Neural progenitor cell (in vitro differentiated cells): ENCODE measurements at regions not wholly inside any gene's neighbourhood (a gene's known extent, or its start where the extent isn't known, plus 50 kb on each side); places are given as distances from the start of the nearest gene placed in this dataset.

Source experiments
- DNase-seq: peaks from one replicate; pipeline ENCODE4 v3.0.0-alpha.2; 2016; ENCODE audit warnings: low spot score
- H2AFZ ChIP-seq: fragments of 200-600 bp; sonication (generic); replicated peaks from 2 replicates; pipeline ENCODE4 v1.6.1; 2016; ENCODE audit warnings: antibody characterized with exemption
- H3F3A ChIP-seq: fragments of 200-600 bp; sonication (generic); 2 replicates; pipeline ENCODE4 v1.6.1; 2016; ENCODE audit warnings: antibody characterized with exemption, low read depth
- H3K27ac ChIP-seq: fragments of 200-600 bp; sonication (generic); 2 replicates; pipeline ENCODE4 v1.5.1; 2016; ENCODE audit warnings: mild to moderate bottlenecking
- H3K27me3 ChIP-seq: fragments of 200-600 bp; sonication (generic); 2 replicates; pipeline ENCODE4 v1.6.1; 2016; ENCODE audit warnings: mild to moderate bottlenecking, moderate library complexity
- H3K36me3 ChIP-seq: fragments of 200-600 bp; sonication (generic); 2 replicates; pipeline ENCODE4 v1.5.1; 2016
- H3K4me1 ChIP-seq: fragments of 200-600 bp; sonication (generic); 2 replicates; pipeline ENCODE4 v1.6.1; 2016; ENCODE audit warnings: mixed run types
- H3K4me2 ChIP-seq: fragments of 200-600 bp; sonication (generic); 2 replicates; pipeline ENCODE4 v1.6.1; 2016
- H3K4me3 ChIP-seq: fragments of 200-600 bp; sonication (generic); 2 replicates; pipeline ENCODE4 v1.5.1; 2016
- H3K79me2 ChIP-seq: fragments of 200-600 bp; sonication (generic); 2 replicates; pipeline ENCODE4 v1.6.1; 2016; ENCODE audit warnings: low read depth
- H3K9ac ChIP-seq: fragments of 200-600 bp; sonication (generic); 2 replicates; pipeline ENCODE4 v1.6.1; 2016
- H3K9me3 ChIP-seq: fragments of 200-600 bp; sonication (generic); 2 replicates; pipeline ENCODE4 v1.5.1; 2016; ENCODE audit warnings: low read depth
- H4K20me1 ChIP-seq: fragments of 200-600 bp; sonication (generic); 2 replicates; pipeline ENCODE4 v1.6.1; 2016; ENCODE audit warnings: low read depth
- H3K27ac Mint-ChIP-seq: 3 replicates; pipeline ENCODE4 v1.8.0; 2021; ENCODE audit warnings: mixed read lengths
- H3K27me3 Mint-ChIP-seq: 2 replicates; pipeline ENCODE4 v1.8.0; 2022; ENCODE audit warnings: low read depth, mild to moderate bottlenecking, inconsistent platforms, moderate library complexity, mixed read lengths; ENCODE audit not compliant: insufficient read depth
- H3K36me3 Mint-ChIP-seq: 3 replicates; pipeline ENCODE4 v1.8.0; 2021; ENCODE audit warnings: mixed read lengths
- H3K4me1 Mint-ChIP-seq: 3 replicates; pipeline ENCODE4 v1.8.0; 2021; ENCODE audit warnings: mixed read lengths
- H3K4me3 Mint-ChIP-seq: 3 replicates; pipeline ENCODE4 v1.8.0; 2021; ENCODE audit warnings: mild to moderate bottlenecking, moderate library complexity, mixed read lengths
- H3K9me3 Mint-ChIP-seq: 3 replicates; pipeline ENCODE4 v1.8.0; 2020; ENCODE audit warnings: mixed read lengths
- EZH2 ChIP-seq: fragments of 200-600 bp; sonication (generic); IDR thresholded peaks from 2 replicates; pipeline ENCODE4 v1.6.1; 2017; ENCODE audit warnings: antibody characterized with exemption, mild to moderate bottlenecking, moderate library complexity
- EZH2phosphoT487 ChIP-seq: fragments of 200-600 bp; sonication (generic); IDR thresholded peaks from 2 replicates; pipeline ENCODE4 v1.6.1; 2017; ENCODE audit warnings: antibody characterized with exemption
- TF ChIP-seq, protein P1 (sequence below): fragments of 200-600 bp; sonication (generic); IDR thresholded peaks from 2 replicates; pipeline ENCODE4 v1.5.1; 2017; ENCODE audit warnings: antibody characterized with exemption, mild to moderate bottlenecking

DNA sequence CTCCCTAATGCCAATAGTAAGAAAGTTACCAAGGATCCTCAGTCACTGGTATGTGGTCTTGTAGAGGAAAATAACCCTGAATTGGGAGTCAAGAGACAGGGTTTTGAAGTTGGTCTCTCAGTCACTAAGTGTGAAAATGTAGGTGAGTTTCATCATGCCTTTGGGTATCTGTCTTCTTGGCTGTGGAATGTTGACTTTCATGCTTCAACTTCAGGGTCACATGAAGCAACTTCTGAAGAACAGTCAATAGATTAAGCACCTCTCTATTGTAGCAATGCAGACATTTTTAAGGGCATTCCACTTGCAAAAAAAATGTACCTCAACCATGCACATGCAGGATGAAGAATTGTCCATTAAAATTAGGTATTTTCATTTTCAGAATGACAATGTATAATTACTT, 194.6 kb downstream of the CSNK1G3 start:
- H3K4me3 Mint-ChIP-seq: no peak overlapping the region

DNA sequence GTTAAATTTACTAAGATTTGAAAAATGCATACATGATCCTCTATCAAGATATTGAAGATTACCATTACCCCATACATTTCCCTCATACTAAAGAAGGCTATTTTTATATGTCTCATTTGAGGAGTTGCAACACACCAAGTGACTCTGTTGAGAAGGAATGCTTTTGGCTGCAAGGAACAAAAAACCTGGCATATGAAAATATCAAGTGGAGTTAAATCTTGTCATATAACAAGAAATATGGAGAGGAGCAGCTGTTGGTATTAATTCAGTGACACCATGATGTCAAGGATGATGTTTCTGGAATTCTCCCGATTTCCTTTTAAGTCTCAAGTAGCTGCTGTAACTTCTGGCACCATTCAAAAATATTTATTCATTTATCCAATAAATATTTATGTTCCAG, 193.8 kb downstream of the CSNK1G3 start:
- Histone ChIP-seq H3K9me3 (no peaks in the 10 kb centered on the region), H3K79me2 (no peaks in the 10 kb centered on the region), H3K27ac (no peak overlapping the region), H3K9ac (no peak overlapping the region), H3K4me2 (no peak overlapping the region), H4K20me1 (no peaks in the 10 kb centered on the region), H3K27me3 (no peaks in the 10 kb centered on the region), H2AFZ (no peak overlapping the region), H3F3A (no peaks in the 10 kb centered on the region), H3K4me1 (peaks cover 5% of the 10 kb centered on the region), H3K4me3 (no peak overlapping the region), H3K36me3 (no peaks in the 10 kb centered on the region)
- TF ChIP-seq, protein P1, sequence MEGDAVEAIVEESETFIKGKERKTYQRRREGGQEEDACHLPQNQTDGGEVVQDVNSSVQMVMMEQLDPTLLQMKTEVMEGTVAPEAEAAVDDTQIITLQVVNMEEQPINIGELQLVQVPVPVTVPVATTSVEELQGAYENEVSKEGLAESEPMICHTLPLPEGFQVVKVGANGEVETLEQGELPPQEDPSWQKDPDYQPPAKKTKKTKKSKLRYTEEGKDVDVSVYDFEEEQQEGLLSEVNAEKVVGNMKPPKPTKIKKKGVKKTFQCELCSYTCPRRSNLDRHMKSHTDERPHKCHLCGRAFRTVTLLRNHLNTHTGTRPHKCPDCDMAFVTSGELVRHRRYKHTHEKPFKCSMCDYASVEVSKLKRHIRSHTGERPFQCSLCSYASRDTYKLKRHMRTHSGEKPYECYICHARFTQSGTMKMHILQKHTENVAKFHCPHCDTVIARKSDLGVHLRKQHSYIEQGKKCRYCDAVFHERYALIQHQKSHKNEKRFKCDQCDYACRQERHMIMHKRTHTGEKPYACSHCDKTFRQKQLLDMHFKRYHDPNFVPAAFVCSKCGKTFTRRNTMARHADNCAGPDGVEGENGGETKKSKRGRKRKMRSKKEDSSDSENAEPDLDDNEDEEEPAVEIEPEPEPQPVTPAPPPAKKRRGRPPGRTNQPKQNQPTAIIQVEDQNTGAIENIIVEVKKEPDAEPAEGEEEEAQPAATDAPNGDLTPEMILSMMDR: no peak
- TF ChIP-seq EZH2: no peak
- no peak for TF ChIP-seq EZH2phosphoT487
- H3K4me3 Mint-ChIP-seq: no peak overlapping the region
- peaks cover 3% of the 10 kb centered on the region for H3K36me3 Mint-ChIP-seq
- H3K27me3 Mint-ChIP-seq: no peaks in the 10 kb centered on the region
- H3K9me3 Mint-ChIP-seq: peaks cover 14% of the 10 kb centered on the region
- no peak for DNase-seq
- H3K4me1 Mint-ChIP-seq: peaks cover 12% of the 10 kb centered on the region
- H3K27ac Mint-ChIP-seq: no peak overlapping the region

More for the DNA sequence above, 194.6 kb downstream of the CSNK1G3 start:
- Histone ChIP-seq H2AFZ (no peak overlapping the region), H3K9me3 (no peaks in the 10 kb centered on the region), H3K79me2 (no peaks in the 10 kb centered on the region), H3F3A (no peaks in the 10 kb centered on the region), H3K36me3 (no peaks in the 10 kb centered on the region), H4K20me1 (no peaks in the 10 kb centered on the region), H3K9ac (no peak overlapping the region), H3K4me3 (no peak overlapping the region), H3K27me3 (no peaks in the 10 kb centered on the region), H3K4me1 (peaks cover 5% of the 10 kb centered on the region), H3K4me2 (no peak overlapping the region), H3K27ac (no peak overlapping the region)
- Mint-ChIP-seq H3K9me3 (peaks cover 15% of the 10 kb centered on the region), H3K27ac (no peak overlapping the region), H3K27me3 (no peaks in the 10 kb centered on the region), H3K4me1 (peaks cover 10% of the 10 kb centered on the region), H3K36me3 (peaks cover 3% of the 10 kb centered on the region)
- TF ChIP-seq, protein P1: no peak
- TF ChIP-seq EZH2phosphoT487 (no peak), EZH2 (no peak)
- no peak for DNase-seq

DNA sequence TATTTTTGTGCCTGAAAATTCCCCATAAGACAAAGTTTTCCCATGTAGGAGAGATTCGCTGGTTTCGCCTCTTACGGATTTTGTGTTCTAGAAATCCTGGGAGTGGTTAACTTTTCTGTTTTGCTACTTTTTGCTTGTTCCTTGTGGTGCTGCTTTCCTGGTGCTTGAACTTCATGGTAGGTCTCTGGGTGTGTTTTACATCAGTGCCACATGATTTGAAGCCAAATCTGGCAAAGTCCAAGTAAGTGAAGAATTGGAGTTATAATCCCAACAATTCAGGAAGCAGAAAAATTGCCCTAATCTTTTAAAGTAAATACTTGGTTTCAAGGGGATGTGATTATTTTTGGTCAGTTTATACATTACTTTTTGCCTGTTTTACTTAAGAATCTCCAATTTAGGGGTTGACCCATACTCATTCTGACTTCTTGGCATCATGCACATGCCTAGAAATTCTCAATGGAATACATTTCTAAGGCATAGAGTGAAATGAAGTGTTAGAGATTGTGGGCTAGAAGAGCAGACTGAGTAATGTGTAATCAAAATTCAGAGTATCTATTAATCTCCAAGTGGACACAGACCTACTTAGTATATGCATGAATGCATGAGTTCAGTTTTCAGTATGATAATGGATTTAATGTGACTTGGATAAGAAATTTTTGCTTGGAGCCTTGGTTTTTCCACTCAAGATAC, 189.7 kb downstream of the CSNK1G3 start:
- peaks cover 9% of the 10 kb centered on the region for H3K4me1 Mint-ChIP-seq
- no peak overlapping the region for H3K4me3 ChIP-seq
- no peak overlapping the region for H3K27ac Mint-ChIP-seq

More for the DNA sequence above, 189.7 kb downstream of the CSNK1G3 start:
- no peak overlapping the region for H3K4me2 ChIP-seq
- no peaks in the 10 kb centered on the region for H4K20me1 ChIP-seq
- H3K36me3 ChIP-seq: no peaks in the 10 kb centered on the region
- no peak for DNase-seq
- no peak overlapping the region for H3K4me3 Mint-ChIP-seq
- TF ChIP-seq, protein P1: no peak
- TF ChIP-seq EZH2phosphoT487 (no peak), EZH2 (no peak)
- no peaks in the 10 kb centered on the region for H3K27me3 Mint-ChIP-seq
- H3K4me1 ChIP-seq: no peaks in the 10 kb centered on the region
- H3K27ac ChIP-seq: no peak overlapping the region
- H3K36me3 Mint-ChIP-seq: no peaks in the 10 kb centered on the region
- H3K9ac ChIP-seq: no peak overlapping the region
- H3F3A ChIP-seq: no peaks in the 10 kb centered on the region
- H2AFZ ChIP-seq: no peak overlapping the region
- H3K9me3 Mint-ChIP-seq: peaks cover 12% of the 10 kb centered on the region
- H3K79me2 ChIP-seq: no peaks in the 10 kb centered on the region
- no peaks in the 10 kb centered on the region for H3K27me3 ChIP-seq
- H3K9me3 ChIP-seq: no peaks in the 10 kb centered on the region
